ENCODE measurements at regions not wholly inside any gene's neighbourhood (a gene's known extent, or its start where the extent isn't known, plus 50 kb on each side); places are given as distances from the start of the nearest gene placed in this dataset.

DNA sequence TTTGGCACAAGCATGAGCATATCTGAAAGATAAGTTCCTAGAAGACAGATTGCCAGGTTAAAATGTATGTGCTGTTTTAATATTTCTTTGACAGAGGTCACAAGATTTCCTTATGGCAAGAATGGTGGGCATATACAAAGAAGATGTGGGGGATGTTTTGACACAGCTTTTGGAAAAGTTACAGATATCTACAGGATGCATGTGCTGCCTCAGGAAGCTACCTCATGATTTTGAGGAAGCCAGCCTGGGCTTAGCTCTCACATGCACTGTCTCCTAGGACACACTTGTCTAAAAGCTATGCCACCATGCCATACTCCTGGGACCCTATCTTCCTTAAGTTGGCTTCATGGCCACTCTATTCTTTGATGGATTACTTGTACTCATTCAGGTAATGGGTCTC is 99.9 kb downstream of the C1orf94 start:
- TF ChIP-seq POLR2AphosphoS5 (IDR thresholded peaks at IDR 0.05; ENCODE audit: low read depth, low read length) (no peak), TAF1 (IDR thresholded peaks at IDR 0.05; ENCODE audit: borderline replicate concordance, insufficient read depth, low read length) (no peak), SIN3A (IDR thresholded peaks at IDR 0.05; ENCODE audit: borderline replicate concordance, insufficient read depth, low read length) (no peak)
- TF ChIP-seq, protein P1, sequence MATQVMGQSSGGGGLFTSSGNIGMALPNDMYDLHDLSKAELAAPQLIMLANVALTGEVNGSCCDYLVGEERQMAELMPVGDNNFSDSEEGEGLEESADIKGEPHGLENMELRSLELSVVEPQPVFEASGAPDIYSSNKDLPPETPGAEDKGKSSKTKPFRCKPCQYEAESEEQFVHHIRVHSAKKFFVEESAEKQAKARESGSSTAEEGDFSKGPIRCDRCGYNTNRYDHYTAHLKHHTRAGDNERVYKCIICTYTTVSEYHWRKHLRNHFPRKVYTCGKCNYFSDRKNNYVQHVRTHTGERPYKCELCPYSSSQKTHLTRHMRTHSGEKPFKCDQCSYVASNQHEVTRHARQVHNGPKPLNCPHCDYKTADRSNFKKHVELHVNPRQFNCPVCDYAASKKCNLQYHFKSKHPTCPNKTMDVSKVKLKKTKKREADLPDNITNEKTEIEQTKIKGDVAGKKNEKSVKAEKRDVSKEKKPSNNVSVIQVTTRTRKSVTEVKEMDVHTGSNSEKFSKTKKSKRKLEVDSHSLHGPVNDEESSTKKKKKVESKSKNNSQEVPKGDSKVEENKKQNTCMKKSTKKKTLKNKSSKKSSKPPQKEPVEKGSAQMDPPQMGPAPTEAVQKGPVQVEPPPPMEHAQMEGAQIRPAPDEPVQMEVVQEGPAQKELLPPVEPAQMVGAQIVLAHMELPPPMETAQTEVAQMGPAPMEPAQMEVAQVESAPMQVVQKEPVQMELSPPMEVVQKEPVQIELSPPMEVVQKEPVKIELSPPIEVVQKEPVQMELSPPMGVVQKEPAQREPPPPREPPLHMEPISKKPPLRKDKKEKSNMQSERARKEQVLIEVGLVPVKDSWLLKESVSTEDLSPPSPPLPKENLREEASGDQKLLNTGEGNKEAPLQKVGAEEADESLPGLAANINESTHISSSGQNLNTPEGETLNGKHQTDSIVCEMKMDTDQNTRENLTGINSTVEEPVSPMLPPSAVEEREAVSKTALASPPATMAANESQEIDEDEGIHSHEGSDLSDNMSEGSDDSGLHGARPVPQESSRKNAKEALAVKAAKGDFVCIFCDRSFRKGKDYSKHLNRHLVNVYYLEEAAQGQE (IDR thresholded peaks at IDR 0.05; ENCODE audit: insufficient read depth in 1 of 2, low read depth in 2 of 2, low read length in 2 of 2) = no peak

Measured in PFSK-1 (cell line).